ENCODE measurements at regions not wholly inside any gene's neighbourhood (a gene's known extent, or its start where the extent isn't known, plus 50 kb on each side); places are given as distances from the start of the nearest gene placed in this dataset.

DNA sequence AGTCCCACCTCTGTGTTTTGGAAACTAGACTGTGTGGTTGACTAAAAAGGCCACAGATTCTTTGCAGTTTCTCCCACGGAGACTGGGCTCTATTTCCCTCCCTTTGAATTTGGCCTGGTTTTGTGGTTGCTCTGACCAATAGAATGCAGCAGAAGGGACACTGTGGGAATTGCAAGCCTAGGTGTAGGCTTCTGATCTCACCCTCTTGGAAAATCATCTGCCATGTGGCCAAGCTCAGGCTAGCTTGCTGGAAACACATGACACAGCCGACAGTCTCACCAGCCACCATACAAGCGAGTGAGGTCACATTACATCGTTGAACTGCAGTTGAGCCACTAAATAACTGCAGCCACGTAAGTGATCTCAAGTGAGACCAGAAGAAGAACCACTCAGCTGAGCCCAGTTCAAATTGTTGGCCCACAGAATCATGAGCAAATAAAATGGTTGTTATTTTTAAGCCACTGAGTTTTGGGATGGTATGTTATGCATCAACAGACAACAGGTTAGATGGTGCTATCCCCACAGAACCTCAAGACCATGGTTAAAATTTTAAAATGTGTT lies 319.1 kb upstream of the MEX3C start:
- TF ChIP-seq EP300 (IDR thresholded peaks at IDR 0.05) (no peak), POLR2A (IDR thresholded peaks at IDR 0.05) (no peak)
- TF ChIP-seq, protein P1, sequence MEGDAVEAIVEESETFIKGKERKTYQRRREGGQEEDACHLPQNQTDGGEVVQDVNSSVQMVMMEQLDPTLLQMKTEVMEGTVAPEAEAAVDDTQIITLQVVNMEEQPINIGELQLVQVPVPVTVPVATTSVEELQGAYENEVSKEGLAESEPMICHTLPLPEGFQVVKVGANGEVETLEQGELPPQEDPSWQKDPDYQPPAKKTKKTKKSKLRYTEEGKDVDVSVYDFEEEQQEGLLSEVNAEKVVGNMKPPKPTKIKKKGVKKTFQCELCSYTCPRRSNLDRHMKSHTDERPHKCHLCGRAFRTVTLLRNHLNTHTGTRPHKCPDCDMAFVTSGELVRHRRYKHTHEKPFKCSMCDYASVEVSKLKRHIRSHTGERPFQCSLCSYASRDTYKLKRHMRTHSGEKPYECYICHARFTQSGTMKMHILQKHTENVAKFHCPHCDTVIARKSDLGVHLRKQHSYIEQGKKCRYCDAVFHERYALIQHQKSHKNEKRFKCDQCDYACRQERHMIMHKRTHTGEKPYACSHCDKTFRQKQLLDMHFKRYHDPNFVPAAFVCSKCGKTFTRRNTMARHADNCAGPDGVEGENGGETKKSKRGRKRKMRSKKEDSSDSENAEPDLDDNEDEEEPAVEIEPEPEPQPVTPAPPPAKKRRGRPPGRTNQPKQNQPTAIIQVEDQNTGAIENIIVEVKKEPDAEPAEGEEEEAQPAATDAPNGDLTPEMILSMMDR (IDR thresholded peaks at IDR 0.05) = no peak
